ENCODE measurements at regions not wholly inside any gene's neighbourhood (a gene's known extent, or its start where the extent isn't known, plus 50 kb on each side); places are given as distances from the start of the nearest gene placed in this dataset.
"Not testable (repeated sequence)": the region's sequence is repeated elsewhere in the genome, so short reads cannot be mapped to it uniquely, and the experiment has no call there.

GRCh38 chr2:56519806-56520205 lies 336.0 kb downstream of the CCDC85A start:
- DNase-seq, result no peak

- no peak for DNase-seq
These were observed 338.9 kb downstream of the CCDC85A start for GRCh38 chr2:56522605-56523089.

DNA sequence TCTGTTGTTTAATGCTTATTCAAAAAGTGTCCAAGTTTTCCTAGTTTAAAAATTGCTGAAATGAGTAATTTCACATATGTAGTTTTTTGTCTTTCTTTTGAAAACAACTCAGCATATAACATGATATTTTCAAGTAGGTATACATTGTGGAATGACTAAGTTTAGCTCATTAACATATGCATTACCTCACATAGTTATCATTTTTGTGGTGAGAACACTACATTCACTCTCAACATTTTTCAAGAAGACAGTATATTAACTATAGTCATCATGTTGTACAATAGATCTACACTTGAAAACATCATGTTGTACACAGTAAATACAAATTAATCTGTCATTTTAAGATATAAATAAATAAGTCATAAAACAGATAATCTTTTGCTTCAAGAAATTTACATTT lies 340.0 kb downstream of the CCDC85A start:
- DNase-seq, result no peak

DNA sequence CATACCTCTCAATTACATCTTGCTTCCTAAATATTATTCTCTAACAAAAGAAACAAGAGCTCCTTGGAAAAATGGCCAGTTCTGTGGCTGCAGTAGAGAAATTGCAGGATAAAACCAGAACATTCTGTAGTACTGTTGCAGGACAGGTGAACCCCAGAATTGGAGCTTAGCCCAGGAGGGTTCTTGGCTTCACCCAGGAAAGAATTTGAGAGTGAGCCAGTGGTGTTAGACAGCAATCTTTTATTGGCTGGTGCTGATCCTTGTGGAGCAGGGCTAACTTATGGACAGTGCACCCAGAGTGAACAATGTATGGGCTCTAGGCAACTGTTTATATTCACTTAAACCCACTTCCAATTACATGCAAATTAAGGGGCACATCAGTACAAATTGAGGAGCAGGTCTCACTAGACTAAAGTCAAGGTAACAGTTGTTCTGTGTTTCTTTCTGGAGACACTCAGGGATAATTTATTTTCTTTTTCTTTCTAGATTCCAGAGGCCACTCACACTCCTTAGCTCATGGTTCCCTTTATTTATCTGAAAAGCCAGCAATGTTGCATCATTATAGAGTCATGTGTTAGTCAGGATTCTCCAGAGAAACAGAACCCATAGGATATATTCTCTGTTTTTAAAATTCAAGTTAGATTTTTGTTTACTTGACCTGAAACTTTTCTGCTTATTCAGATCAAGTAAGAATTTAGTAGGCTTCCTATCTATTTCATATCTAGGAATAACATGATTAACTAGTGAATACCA lies 348.1 kb downstream of the CCDC85A start:
- DNase-seq, result no peak

DNA sequence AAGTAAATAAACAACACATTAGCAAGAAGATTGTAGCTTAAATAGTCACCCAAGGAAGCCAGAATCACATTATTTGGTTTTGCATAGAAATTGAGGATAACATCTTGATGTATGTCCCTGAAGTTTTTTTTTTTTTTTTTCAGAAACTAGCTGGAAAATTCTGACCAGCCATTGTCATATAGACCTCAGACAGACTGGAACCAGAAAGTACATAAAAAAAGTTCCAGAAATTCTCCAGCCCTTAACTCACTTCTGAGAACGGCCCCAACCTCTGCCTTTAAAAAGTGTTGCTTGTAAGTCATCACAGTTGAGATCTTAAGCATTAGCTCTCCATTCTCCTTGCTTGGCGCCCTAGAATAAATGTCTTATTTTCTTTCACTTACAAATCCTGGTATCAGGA lies 350.5 kb downstream of the CCDC85A start:
- DNase-seq, result no peak

- DNase-seq, result no peak
These were observed 354.0 kb downstream of the CCDC85A start for GRCh38 chr2:56537756-56538155.

DNA sequence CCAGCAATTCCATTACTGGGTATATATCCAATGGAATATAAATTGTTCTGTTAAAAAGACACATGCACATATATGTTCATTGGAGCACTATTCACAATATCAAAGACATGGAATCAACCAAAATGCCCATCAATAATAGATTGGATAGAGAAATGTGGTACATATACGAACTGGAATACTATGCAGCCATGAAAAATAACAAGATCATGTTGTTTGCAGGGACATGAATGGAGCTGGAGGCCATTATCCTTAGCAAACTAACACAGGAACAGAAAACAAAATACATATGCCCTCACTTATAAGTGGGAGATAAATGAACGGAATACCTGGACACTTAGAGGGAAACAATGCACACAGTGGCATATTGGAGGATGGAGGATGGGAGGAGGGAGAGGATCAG lies 355.8 kb downstream of the CCDC85A start:
- no peak for DNase-seq

DNA sequence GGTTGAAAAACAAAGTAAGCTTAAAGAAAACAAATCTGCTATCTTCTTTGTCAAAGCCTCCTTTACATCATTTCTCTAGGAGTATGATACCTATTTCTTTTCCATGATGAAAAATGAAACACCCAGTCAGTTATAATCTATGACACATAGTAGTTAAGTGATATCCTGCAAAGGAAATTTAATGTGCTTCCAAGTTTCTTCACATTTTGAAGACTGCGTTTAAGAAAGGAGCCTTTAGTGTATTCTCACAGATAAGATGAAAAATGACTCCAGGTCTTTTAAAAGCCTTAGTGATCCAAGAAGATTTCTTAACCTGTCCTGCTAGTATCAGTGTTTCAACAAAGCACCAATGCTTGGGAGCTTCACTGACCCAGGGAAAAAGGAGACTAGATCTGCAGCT lies 356.7 kb downstream of the CCDC85A start:
- no peak for DNase-seq

DNA sequence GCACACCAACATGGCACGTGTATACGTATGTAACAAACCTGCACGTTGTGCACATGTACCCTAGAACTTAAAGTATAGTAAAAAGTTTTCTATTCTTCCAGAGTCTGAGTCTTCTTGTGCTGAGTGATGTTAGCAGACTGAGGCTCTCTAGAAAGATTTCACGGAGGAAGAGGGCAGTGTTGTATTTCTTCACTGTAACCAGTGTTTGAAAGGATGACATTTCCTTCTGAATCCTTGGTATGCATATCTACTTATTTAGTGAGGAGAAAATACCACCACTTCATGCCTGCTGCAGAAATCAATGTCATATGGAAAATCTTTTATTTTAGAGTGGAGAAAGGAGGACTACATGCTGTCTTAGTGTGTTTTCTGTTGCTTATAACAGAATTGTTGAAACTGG lies 357.1 kb downstream of the CCDC85A start:
- no peak for DNase-seq

GRCh38 chr2:56542213-56542612 lies 358.4 kb downstream of the CCDC85A start:
- no peak for DNase-seq

DNA sequence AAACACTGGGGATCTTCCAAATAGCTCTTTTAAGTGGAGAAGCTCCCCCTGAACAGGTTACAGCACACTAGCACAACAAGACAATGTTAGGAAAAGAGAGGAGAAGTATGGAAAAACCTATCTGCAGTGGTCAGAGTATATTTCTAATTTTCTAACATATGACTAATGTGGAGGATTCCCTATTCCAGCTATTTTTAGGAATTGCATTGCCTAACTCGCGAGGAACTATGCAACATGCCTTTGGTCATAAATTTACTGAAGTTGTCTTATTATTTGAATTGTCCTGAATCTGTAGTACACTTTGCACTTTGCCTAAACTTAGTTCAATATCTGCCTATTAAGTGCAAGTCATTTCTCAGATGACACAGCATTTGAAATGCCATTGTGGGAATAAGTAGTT lies 381.4 kb downstream of the CCDC85A start:
- no peak for DNase-seq

DNA sequence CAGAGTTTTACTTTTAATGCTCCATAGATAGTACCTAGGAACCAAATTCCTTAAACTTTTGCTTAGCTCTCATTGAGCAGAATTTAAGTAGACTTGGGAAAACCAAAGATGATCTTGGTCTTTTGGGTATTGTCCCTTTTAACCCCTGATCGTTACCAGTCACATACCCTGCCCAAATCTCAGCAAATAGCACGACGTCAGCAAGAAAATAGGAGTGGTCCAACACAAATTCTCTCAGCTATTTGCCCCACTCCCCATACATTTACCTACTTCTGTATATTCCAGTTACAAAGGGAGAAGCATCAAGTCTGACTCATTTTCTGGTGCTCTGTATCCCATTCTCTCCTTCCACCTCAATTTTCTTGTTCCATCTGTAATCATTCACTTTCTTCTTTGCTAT lies 387.3 kb downstream of the CCDC85A start:
- no peak for DNase-seq

DNA sequence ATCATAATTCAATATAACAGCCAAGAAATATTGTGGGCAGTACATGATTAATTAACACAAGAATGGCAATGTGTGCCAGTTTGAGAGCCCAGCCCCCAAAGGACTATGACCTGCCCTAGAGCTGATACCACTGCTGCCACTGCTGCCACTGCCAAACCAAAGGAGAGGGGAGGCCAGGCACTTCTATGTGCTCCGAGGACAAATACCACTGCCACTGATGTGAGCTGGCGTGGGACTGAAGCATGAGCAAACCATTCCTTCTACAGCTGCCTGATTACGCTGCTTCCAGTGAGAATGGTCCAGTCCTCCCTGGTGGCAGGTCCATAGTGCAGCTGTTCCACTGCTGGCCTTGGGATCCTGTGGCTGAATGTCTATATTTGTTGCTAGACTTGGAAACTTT lies 392.2 kb downstream of the CCDC85A start:
- DNase-seq, result no peak

DNA sequence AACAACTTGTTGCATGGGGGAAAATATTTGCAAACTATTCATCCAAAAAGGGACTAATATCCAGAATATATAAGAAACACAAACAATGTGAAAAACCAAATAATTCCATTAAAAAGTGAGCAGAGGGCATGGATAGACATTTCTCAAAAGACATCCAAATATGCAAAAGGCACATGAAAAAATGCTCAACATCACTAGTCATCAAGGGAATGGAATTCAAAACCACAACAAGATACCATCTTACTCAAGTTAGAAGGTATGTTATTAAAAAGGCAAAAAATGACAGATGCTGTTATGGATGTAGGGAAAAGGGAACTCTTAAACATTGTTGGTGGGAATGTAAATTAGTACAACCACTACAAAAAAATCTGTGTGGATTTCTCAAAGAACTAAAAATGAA lies 396.5 kb downstream of the CCDC85A start:
- DNase-seq, result no peak

GRCh38 chr2:56582570-56582969 lies 398.8 kb downstream of the CCDC85A start:
- DNase-seq, result no peak

DNA sequence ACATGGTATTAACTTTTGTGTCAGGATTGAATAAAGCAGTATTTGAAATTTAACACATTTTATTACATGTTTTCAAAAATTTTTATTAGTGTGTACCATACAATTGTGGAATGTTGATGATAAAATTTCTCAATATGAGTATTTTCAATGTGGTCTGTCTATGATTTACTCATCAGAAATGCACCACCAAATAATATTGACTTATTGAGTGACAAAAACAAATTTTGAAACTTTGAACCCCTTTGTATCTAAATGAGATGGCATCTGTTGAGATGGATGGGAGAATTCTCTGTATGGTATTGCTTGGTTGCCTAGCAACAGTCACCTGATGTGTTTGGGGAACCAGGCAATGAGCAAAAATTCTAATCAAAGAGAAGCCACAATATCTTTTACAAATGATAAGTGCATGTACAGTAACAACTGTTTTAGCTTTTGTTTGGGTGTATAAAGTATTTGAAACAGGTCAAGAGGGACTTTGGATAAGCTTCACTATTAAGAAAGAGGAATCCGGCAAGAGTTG lies 400.1 kb downstream of the CCDC85A start:
- DNase-seq, result no peak

DNA sequence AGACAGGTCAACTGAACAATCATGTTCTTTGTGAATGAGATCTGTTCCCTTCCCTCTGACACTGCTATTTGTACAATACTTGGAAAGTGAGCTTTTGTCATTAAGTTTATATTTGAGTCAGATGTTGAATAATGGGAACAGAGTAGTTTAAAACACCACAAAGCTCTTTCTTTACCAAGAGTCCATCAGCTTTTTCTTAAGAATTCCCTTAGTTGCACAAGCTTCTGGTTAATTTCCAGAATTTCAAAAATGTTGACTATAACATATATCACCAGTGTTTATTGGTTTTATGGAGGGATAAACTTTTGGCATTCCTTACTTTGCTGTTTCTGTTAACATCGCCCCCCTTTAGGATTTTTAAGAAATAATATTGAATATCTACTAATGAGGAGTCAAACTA lies 403.7 kb downstream of the CCDC85A start:
- DNase-seq, result no peak

DNA sequence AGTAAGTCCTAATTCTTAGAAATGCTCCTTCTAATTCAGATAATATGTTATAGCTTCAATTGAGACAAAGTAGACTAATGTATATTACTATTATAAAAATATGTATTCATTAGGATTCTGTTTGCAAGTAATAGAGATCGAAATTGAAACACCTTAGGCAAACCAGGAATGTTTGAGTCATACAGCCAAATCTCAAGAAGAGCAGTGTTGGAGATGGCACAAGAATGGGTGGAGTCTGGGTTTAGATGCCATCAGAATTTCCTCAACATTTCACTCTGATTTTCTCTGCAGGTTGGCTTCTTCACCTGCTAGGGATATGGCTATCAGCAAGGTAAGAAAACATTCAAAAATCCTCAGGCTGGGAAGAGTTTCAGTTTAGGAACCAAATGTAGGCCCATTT lies 405.4 kb downstream of the CCDC85A start:
- DNase-seq, result no peak

GRCh38 chr2:56589835-56590234 lies 406.0 kb downstream of the CCDC85A start:
- no peak for DNase-seq

GRCh38 chr2:56590611-56591010 lies 406.8 kb downstream of the CCDC85A start:
- no peak for DNase-seq

- not testable (repeated sequence) for DNase-seq
These were observed 422.3 kb downstream of the CCDC85A start for GRCh38 chr2:56606086-56606485.

DNA sequence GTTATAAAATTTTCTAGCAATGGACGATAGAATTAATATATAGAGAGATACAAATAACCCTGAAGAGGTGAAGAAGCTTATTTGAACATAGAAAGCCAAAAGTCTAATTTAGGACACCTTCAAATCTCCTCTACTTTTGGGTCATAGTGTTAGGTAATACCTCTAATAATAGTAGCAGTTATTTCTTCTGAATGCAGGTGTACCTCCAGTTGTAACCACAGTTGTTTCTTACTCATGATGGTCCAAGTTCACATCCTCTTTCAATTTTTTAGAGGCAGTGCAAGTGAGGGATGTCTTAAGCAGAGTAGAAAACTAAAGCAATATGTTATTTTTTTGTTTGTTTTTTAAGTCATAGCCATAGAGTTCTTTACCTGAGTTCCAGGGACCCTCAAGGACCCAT lies 429.5 kb downstream of the CCDC85A start:
- no peak for DNase-seq

- no peak for DNase-seq
These were observed 430.1 kb downstream of the CCDC85A start for GRCh38 chr2:56613920-56614319.

GRCh38 chr2:56615760-56616159 lies 432.0 kb downstream of the CCDC85A start:
- DNase-seq, result no peak

- no peak for DNase-seq
These were observed 440.4 kb downstream of the CCDC85A start for GRCh38 chr2:56624181-56624580.
